HepG2 (cell line): ENCODE measurements at regions not wholly inside any gene's neighbourhood (a gene's known extent, or its start where the extent isn't known, plus 50 kb on each side); places are given as distances from the start of the nearest gene placed in this dataset.

Experiments
- ATAC-seq: fragments of 200-7000 bp; cut with Tn5 transposase; 3 replicates; pipeline ENCODE4 v1.9.1; 2020; ENCODE audit warnings: mild to moderate bottlenecking, moderate library complexity
- BruUV-seq: library from RNA; stranded (reverse); fragments of 400-500 nt; replicated peaks from 2 replicates; lab custom pipeline; 2021; lab: Mats Ljungman, UMichigan
- CTCF ChIA-PET: fragments of 300-600 bp; formaldehyde crosslinking; extraction: SDS; loops from one replicate; lab custom pipeline; 2021; ENCODE audit warnings: low total read pairs, inconsistent platforms, low intra/inter-chr PET ratio; lab: Yijun Ruan, JAX
- POLR2A ChIA-PET: fragments of 350-600 bp; sonication (Branson Sonifier 250); formaldehyde crosslinking; loops from one replicate; lab custom pipeline; 2020; ENCODE audit warnings: antibody characterized with exemption, inconsistent platforms; lab: Yijun Ruan, JAX
- DNase-seq: peaks from one replicate; pipeline ENCODE4 v3.0.0-alpha.2; 2015; ENCODE audit warnings: low spot score
- FAIRE-seq: peaks from 3 replicates; lab custom pipeline; 2011; peaks lifted over from hg19 to GRCh38; lab: Jason Lieb, UNC
- H2AFZ ChIP-seq: one replicate; pipeline ENCODE4 v1.6.1; 2011; ENCODE audit warnings: low read length, inconsistent platforms
- H3K27ac ChIP-seq: fragments of 300-600 bp; 3 replicates; pipeline ENCODE4 v1.8.0; 2011; ENCODE audit warnings: mixed run types, mild to moderate bottlenecking, mixed read lengths, low read length, inconsistent platforms; ENCODE audit not compliant: insufficient read depth; ENCODE audit errors: extremely low read length
- H3K27me3 ChIP-seq, 2 experiments: fragments of 200-600 bp in 1 of 2; 2 replicates in 1 of 2; 3 replicates in 1 of 2; pipeline versions ENCODE4 v1.6.0 to v1.8.0; 2011; ENCODE audit warnings: low read length in 2 of 2, mild to moderate bottlenecking in 2 of 2, moderate library complexity in 2 of 2, inconsistent platforms in 1 of 2; ENCODE audit not compliant: insufficient read depth in 2 of 2, control insufficient read depth in 1 of 2
- H3K36me3 ChIP-seq, 2 experiments: fragments of 200-600 bp in 1 of 2; replicated peaks in 1 of 2; 2 replicates in 1 of 2; 3 replicates in 1 of 2; pipeline versions ENCODE4 v1.5.1 to v1.8.0; 2011; ENCODE audit warnings: low read length in 2 of 2, inconsistent platforms in 1 of 2; ENCODE audit not compliant: insufficient read depth in 2 of 2, control insufficient read depth in 1 of 2
- H3K4me1 ChIP-seq: 2 replicates; pipeline ENCODE4 v1.5.1; 2012; ENCODE audit warnings: low read length, inconsistent platforms; ENCODE audit not compliant: insufficient read depth
- H3K4me2 ChIP-seq: 2 replicates; pipeline ENCODE4 v1.6.0; 2011; ENCODE audit warnings: low read depth, low read length, inconsistent platforms
- H3K4me3 ChIP-seq, 3 experiments: fragments of 200-600 bp in 1 of 3; sonication (generic), shearing (Covaris generic) in 1 of 3; replicated peaks in 1 of 3; 2 replicates each; pipeline ENCODE4 v1.5.1; 2011 to 2016; ENCODE audit warnings: low read length in 3 of 3, inconsistent platforms in 2 of 3, low read depth in 2 of 3, mild to moderate bottlenecking in 2 of 3, control low read depth in 1 of 3, mixed read lengths in 1 of 3; ENCODE audit not compliant: insufficient read depth in 1 of 3
- H3K79me2 ChIP-seq: one replicate; pipeline ENCODE4 v1.6.1; 2011; ENCODE audit warnings: low read length, inconsistent platforms; ENCODE audit not compliant: insufficient read depth
- H3K9ac ChIP-seq: 2 replicates; pipeline ENCODE4 v1.6.0; 2011; ENCODE audit warnings: mild to moderate bottlenecking, low read depth, low read length, inconsistent platforms; ENCODE audit not compliant: insufficient read depth
- H3K9me3 ChIP-seq: 2 replicates; pipeline ENCODE4 v1.5.1; 2012; ENCODE audit warnings: mild to moderate bottlenecking, low read length
- H4K20me1 ChIP-seq: 2 replicates; pipeline ENCODE4 v1.6.0; 2011; ENCODE audit warnings: inconsistent platforms, mild to moderate bottlenecking, low read length, moderate library complexity; ENCODE audit not compliant: insufficient read depth
- AGO1 ChIP-seq: fragments of 200-400 bp; formaldehyde crosslinking; IDR thresholded peaks from 2 replicates; pipeline ENCODE4 v1.6.1; 2017; ENCODE audit warnings: mild to moderate bottlenecking, low read depth, low read length, moderate library complexity; ENCODE audit not compliant: poor library complexity, severe bottlenecking
- POLR2AphosphoS5 ChIP-seq: IDR thresholded peaks from 2 replicates; pipeline ENCODE4 v1.6.1; 2012; ENCODE audit warnings: low read depth, low read length
- TOE1 ChIP-seq: sonication (generic); formaldehyde crosslinking; IDR thresholded peaks from 2 replicates; pipeline ENCODE4 v1.4.0; 2020; ENCODE audit warnings: mild to moderate bottlenecking, missing genetic modification reagents
- ZBTB1 ChIP-seq: sonication (generic); formaldehyde crosslinking; IDR thresholded peaks from 2 replicates; pipeline ENCODE4 v1.4.0; 2020; ENCODE audit warnings: missing genetic modification reagents, borderline replicate concordance
- ZNF772 ChIP-seq: sonication (generic); formaldehyde crosslinking; IDR thresholded peaks from 2 replicates; pipeline ENCODE4 v1.5.0; 2020; ENCODE audit warnings: mild to moderate bottlenecking, missing genetic modification reagents
- WGBS: methylation state at CpG from one replicate; pipeline ENCODE4 v1.1.6; 2017; ENCODE audit warnings: low lambda C conversion rate; 5-methylcytosine and 5-hydroxymethylcytosine counted together
- in situ Hi-C: cut with HindIII; loops from 2 replicates; pipeline ENCODE4 v1.10.0; 2017; ENCODE audit warnings: low pct_unique_long_range_greater_than_20kb; ENCODE audit not compliant: extremely low pct_ligation_motif_present
- intact Hi-C: fragments of 100-400 bp; cut with micrococcal nuclease; formaldehyde crosslinking; loops from one replicate; pipeline ENCODE4 v1.10.0; 2022; ENCODE audit not compliant: unreplicated experiment

DNA sequence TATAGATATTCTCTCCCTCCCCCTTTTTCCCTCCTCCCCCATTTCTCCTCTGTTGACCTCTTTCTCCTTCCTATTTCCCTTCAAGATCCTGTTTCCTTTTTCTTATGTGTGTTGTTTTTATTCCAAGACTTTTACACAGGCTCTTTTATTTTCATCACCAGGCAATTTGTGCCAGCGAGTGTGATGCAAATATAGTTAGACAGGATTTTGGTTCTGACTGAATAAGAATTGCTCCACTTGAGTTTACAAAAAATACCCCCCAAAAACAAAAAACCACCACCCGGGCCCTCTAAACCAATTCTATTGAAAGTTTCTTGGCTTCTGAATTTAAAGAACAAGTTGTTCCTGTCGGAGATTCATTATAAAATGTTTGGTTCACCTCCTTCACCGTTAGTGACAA lies 50.9 kb upstream of the MAPK4 start:
- 0 out of 5 replicates have a peak, but pooled peaks cover 0 to 2% of the 10 kb centered on the region in 2 experiments for H3K27me3 ChIP-seq
- no peak overlapping the region for H3K27ac ChIP-seq
- H3K9ac ChIP-seq: no peak overlapping the region
- FAIRE-seq: no peak
- no peaks in the 10 kb centered on the region for H4K20me1 ChIP-seq
- H3K9me3 ChIP-seq: no peaks in the 10 kb centered on the region
- ChIA-PET CTCF (no interaction called here), POLR2A (no interaction called here)
- in situ Hi-C loops (no loop called here), intact Hi-C loops (loop anchor here (5.0 kb wide), 1 partner anchor 78 kb away; no protein-coding TSS in a partner anchor)
- no peaks in the 10 kb centered on the region for H3K79me2 ChIP-seq
- H3K36me3 ChIP-seq: no peaks in the 10 kb centered on the region
- H3K4me2 ChIP-seq: no peak overlapping the region
- no peak for TF ChIP-seq ZBTB1 (CRISPR knock-in tag)
- TF ChIP-seq ZNF772 (CRISPR knock-in tag): no peak
- no peak for TF ChIP-seq AGO1
- TF ChIP-seq POLR2AphosphoS5: no peak
- no peak for TF ChIP-seq TOE1 (CRISPR knock-in tag)
- no peak overlapping the region for H3K4me3 ChIP-seq
- no peak for ATAC-seq
- no peaks in the 10 kb centered on the region for H3K4me1 ChIP-seq
- no peak overlapping the region for H2AFZ ChIP-seq
- whole genome bisulfite sequencing: 8% methylated on average over 4 of the region's 4 CpGs
- BruUV-seq: no TSS peak
- no peak for DNase-seq
